GM21737 (cell line): ENCODE measurements at regions not wholly inside any gene's neighbourhood (a gene's known extent, or its start where the extent isn't known, plus 50 kb on each side); places are given as distances from the start of the nearest gene placed in this dataset.

Source experiments
- ATAC-seq: cut with Tn5 transposase; IDR thresholded peaks from one replicate; pipeline ENCODE4 v1.9.1; 2021; ENCODE audit warnings: mild to moderate bottlenecking, moderate library complexity; ENCODE audit not compliant: unreplicated experiment

- no peak for ATAC-seq
These were observed 288.6 kb upstream of the GYPC start for GRCh38 chr2:126367361-126367760.

GRCh38 chr2:126368758-126369157, 287.2 kb upstream of the GYPC start:
- no peak for ATAC-seq

- ATAC-seq, result no peak
These were observed 285.8 kb upstream of the GYPC start for GRCh38 chr2:126370201-126370600.

GRCh38 chr2:126372406-126372805, 283.6 kb upstream of the GYPC start:
- no peak for ATAC-seq

- ATAC-seq, result no peak
These were observed 277.8 kb upstream of the GYPC start for GRCh38 chr2:126378176-126378575.

GRCh38 chr2:126381091-126381490, 274.9 kb upstream of the GYPC start:
- ATAC-seq, result no peak

GRCh38 chr2:126382998-126383397, 273.0 kb upstream of the GYPC start:
- ATAC-seq, result no peak

- ATAC-seq, result no peak
These were observed 272.2 kb upstream of the GYPC start for GRCh38 chr2:126383800-126384199.

GRCh38 chr2:126385441-126385840, 270.5 kb upstream of the GYPC start:
- ATAC-seq, result no peak

GRCh38 chr2:126385983-126386382, 270.0 kb upstream of the GYPC start:
- ATAC-seq, result no peak

- ATAC-seq, result no peak
These were observed 266.5 kb upstream of the GYPC start for GRCh38 chr2:126389446-126389845.

GRCh38 chr2:126392889-126393288, 263.1 kb upstream of the GYPC start:
- no peak for ATAC-seq

- ATAC-seq, result no peak
These were observed 257.0 kb upstream of the GYPC start for GRCh38 chr2:126399001-126399400.

GRCh38 chr2:126403039-126403628, 252.8 kb upstream of the GYPC start:
- no peak for ATAC-seq

GRCh38 chr2:126406267-126406666, 249.7 kb upstream of the GYPC start:
- no peak for ATAC-seq

- ATAC-seq, result no peak
These were observed 247.3 kb upstream of the GYPC start for GRCh38 chr2:126408671-126409070.

- no peak for ATAC-seq
These were observed 246.1 kb upstream of the GYPC start for GRCh38 chr2:126409850-126410249.

- no peak for ATAC-seq
These were observed 242.9 kb upstream of the GYPC start for GRCh38 chr2:126413079-126413478.

GRCh38 chr2:126419403-126419802, 236.6 kb upstream of the GYPC start:
- ATAC-seq, result no peak

GRCh38 chr2:126425943-126426342, 230.0 kb upstream of the GYPC start:
- ATAC-seq, result no peak

- ATAC-seq, result no peak
These were observed 226.9 kb upstream of the GYPC start for GRCh38 chr2:126429103-126429502.

GRCh38 chr2:126431136-126431535, 224.8 kb upstream of the GYPC start:
- no peak for ATAC-seq

GRCh38 chr2:126436411-126436810, 219.5 kb upstream of the GYPC start:
- ATAC-seq, result no peak
